ENCODE measurements at regions not wholly inside any gene's neighbourhood (a gene's known extent, or its start where the extent isn't known, plus 50 kb on each side); places are given as distances from the start of the nearest gene placed in this dataset.

- no peak for DNase-seq
Observed at GRCh38 chr5:14090755-14091154, 52.4 kb upstream of the TRIO start.

DNA sequence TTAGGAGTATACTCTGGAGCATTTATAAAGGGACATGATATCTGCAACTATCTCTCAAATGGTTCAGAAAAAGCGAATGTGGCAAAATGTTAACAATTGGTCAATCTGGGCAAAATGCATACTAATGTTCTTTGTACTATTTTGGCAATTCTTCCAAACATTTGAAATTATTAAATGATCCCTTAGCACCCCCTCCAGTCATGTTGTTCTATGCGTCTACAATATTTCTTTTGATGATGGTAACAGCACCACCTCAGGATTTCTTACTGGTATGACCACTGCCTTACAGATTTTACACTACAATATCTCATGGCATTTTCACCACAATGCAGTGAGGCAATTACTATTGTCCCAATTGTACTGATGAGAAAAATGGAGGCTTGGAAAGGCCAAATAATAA is 52.9 kb upstream of the TRIO start:
- DNase-seq, result no peak

- no peak for DNase-seq
Observed at GRCh38 chr5:14089198-14089597, 53.9 kb upstream of the TRIO start.

- no peak for DNase-seq
Observed at GRCh38 chr5:14086261-14086660, 56.9 kb upstream of the TRIO start.

GRCh38 chr5:14082973-14083372 is 60.2 kb upstream of the TRIO start:
- no peak for DNase-seq

GRCh38 chr5:14082523-14082922 is 60.6 kb upstream of the TRIO start:
- DNase-seq, result no peak

- no peak for DNase-seq
Observed at GRCh38 chr5:14081791-14082190, 61.4 kb upstream of the TRIO start.

DNA sequence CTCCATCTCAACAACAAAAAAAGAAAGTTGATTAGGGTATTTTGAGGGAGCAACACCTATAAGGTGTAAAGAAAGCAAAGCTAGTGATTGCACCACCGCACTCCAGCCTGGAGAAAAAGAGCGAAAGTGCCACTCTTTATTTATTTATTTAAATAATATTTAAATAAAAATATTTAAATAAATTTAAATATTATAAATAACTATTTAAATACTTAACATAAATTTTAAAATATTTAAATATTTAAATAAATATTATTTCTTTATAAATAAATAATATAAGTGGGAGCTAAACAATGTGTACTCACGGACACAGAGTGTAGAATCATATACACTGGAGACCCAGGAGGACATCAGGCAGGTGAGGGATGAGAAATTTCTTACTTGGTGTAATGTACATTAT is 64.4 kb upstream of the TRIO start:
- DNase-seq, result no peak

DNA sequence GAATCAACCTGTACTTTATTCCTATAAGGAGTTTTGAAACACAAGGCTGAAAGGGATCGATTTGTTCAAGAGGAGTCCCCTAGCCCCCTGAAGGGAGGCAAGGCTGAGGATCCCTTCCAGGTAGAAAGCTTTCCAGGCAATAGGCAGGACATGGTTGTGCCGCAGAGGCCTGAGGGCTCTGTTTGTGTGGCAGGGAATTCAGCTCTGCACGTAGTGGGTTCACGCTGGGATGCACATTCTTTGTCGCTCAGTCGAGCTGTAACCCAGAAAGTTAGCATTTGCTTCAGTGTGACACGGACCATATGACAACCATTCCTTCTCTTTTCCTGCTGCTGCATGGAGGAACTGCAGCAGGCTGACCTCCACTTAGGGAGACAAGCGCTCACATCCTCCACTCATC is 65.6 kb upstream of the TRIO start:
- DNase-seq, result no peak

GRCh38 chr5:14076561-14076960 is 66.6 kb upstream of the TRIO start:
- no peak for DNase-seq

GRCh38 chr5:14075937-14076336 is 67.2 kb upstream of the TRIO start:
- no peak for DNase-seq

- DNase-seq, result no peak
Observed at GRCh38 chr5:14071433-14071832, 71.7 kb upstream of the TRIO start.

DNA sequence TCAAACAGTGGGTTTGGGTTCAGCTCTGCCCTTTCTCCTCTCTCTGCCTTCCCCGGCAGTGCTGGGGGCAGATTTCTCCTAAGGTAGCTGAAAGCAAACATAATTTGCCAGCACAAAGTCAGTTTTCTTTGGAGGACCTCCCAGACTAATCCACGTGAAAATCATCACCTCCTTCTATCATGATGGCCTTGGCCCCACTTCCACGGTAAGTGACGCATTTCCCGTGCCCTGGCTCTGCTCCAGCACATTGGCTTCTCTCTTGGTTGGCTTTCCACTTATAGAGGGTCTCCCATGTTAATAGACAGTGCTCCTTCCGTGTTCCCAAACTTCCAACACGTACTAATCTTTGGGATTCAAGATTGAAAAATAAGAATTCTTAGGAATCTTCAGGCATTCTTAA is 74.1 kb upstream of the TRIO start:
- DNase-seq, result no peak

GRCh38 chr5:14068136-14068535 is 75.0 kb upstream of the TRIO start:
- no peak for DNase-seq

GRCh38 chr5:14066326-14066725 is 76.8 kb upstream of the TRIO start:
- DNase-seq, result no peak

DNA sequence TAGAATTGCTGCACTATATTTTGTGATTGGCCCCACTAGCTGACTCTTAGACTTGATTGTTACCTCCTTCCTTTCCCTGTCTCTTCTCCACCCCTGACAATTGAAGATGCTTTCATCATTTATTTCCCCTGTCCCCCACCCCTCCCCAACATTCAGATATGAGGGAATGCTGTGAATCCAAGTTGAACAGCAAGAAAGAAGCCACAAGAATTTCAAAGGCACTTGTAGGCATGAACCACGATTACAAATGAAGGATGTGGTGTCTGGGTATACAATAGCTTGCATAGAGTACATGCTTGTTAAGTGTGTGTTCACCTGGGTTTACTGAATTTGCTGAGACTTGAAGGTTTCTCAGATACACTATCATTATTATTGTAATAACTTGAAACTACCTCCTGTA is 78.3 kb upstream of the TRIO start:
- DNase-seq, result no peak

- no peak for DNase-seq
Observed at GRCh38 chr5:14063691-14064090, 79.5 kb upstream of the TRIO start.

- no peak for DNase-seq
Observed at GRCh38 chr5:14063138-14063537, 80.0 kb upstream of the TRIO start.

- no peak for DNase-seq
Observed at GRCh38 chr5:14062178-14062577, 81.0 kb upstream of the TRIO start.

GRCh38 chr5:14061106-14061505 is 82.0 kb upstream of the TRIO start:
- no peak for DNase-seq

GRCh38 chr5:14060218-14060617 is 82.9 kb upstream of the TRIO start:
- DNase-seq, result no peak

DNA sequence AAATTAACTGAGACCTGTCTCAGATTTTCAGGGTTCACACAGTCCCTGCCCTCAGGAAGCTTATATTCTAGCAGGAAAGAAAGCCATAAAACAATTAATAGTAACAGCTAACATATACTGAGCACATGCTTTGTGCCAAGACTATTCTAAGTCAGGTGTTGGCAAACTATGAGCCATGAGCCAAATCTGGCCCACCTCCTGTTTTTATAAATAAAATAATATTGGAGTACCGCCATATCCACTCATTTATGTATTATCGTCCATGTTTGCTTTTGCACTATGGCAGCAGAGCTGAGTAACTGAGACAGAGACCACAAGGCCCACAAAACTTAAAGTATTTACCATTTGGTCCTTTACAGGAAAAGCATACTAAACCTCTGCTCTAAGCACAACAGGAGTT is 83.3 kb upstream of the TRIO start:
- no peak for DNase-seq

DNA sequence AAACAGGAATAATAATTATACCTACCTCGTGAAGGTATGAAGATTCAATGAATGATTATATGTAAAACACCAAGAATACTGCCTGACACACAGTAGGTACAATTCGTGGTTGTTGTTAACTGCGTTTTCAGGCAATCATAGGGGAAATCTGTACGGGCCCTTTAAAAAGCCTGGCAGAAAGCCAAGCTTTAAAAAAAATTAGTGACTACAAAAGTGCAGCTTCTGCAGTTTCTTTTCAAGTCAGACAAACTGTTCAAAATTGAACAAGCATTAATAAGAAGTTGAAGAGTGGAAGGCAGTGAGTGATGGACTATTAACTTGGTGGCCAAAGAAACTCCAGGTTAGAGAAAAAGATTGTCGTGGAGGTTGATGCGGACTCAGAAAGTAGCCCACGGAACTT is 85.9 kb upstream of the TRIO start:
- DNase-seq, result no peak

DNA sequence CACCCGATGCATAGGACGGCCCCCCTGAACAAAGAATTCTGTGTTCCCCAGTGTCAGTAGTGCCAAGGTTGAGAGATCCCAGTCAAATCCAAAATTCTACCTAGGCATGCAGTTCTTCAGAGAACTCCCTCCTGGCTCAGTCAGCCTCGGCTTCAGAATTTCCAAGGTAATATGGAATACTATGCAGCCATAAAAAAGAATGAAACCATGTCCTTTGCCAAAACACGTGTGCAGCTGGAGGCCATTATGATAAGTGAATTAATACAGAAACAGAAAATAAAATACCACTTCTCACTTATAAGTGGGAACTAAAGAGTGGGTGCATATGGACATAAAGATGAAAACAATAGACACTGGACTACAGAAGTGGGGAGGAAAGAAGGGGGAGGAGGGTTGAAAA is 87.1 kb upstream of the TRIO start:
- no peak for DNase-seq

- DNase-seq, result no peak
Observed at GRCh38 chr5:14054965-14055963, 87.9 kb upstream of the TRIO start.

All from inflammatory macrophage treated with lipopolysaccharide for 1 hour (primary cell).